ENCODE measurements at regions not wholly inside any gene's neighbourhood (a gene's known extent, or its start where the extent isn't known, plus 50 kb on each side); places are given as distances from the start of the nearest gene placed in this dataset.
"Not testable (repeated sequence)": the region's sequence is repeated elsewhere in the genome, so short reads cannot be mapped to it uniquely, and the experiment has no call there.

- not testable (repeated sequence) for DNase-seq
Measured at GRCh38 chr9:91512235-91512634, 88.6 kb upstream of the NFIL3 start.

GRCh38 chr9:91503673-91504081 lies 80.0 kb upstream of the NFIL3 start:
- no peak for DNase-seq

GRCh38 chr9:91502913-91503672 lies 79.5 kb upstream of the NFIL3 start:
- no peak for DNase-seq

GRCh38 chr9:91502475-91502874 lies 78.8 kb upstream of the NFIL3 start:
- DNase-seq: no peak

GRCh38 chr9:91500509-91501014 lies 76.9 kb upstream of the NFIL3 start:
- no peak for DNase-seq

GRCh38 chr9:91496351-91496750 lies 72.7 kb upstream of the NFIL3 start:
- DNase-seq: no peak

GRCh38 chr9:91495450-91495849 lies 71.8 kb upstream of the NFIL3 start:
- peak; percentile 4 for DNase-seq

GRCh38 chr9:91494751-91495150 lies 71.1 kb upstream of the NFIL3 start:
- no peak for DNase-seq

- DNase-seq: no peak
Measured at GRCh38 chr9:91492237-91492636, 68.6 kb upstream of the NFIL3 start.

GRCh38 chr9:91491624-91492023 lies 68.0 kb upstream of the NFIL3 start:
- no peak for DNase-seq

GRCh38 chr9:91489361-91489899 lies 65.8 kb upstream of the NFIL3 start:
- DNase-seq: no peak

GRCh38 chr9:91488341-91488740 lies 64.7 kb upstream of the NFIL3 start:
- no peak for DNase-seq

- DNase-seq: no peak
Measured at GRCh38 chr9:91486699-91487497, 63.3 kb upstream of the NFIL3 start.

- DNase-seq: no peak
Measured at GRCh38 chr9:91485006-91485405, 61.4 kb upstream of the NFIL3 start.

- no peak for DNase-seq
Measured at GRCh38 chr9:91483835-91484234, 60.2 kb upstream of the NFIL3 start.

GRCh38 chr9:91483189-91483691 lies 59.6 kb upstream of the NFIL3 start:
- DNase-seq: no peak

GRCh38 chr9:91481972-91482371 lies 58.3 kb upstream of the NFIL3 start:
- no peak for DNase-seq

GRCh38 chr9:91477106-91477505 lies 53.5 kb upstream of the NFIL3 start:
- no peak for DNase-seq

GRCh38 chr9:91474656-91475055 lies 51.0 kb upstream of the NFIL3 start:
- DNase-seq: no peak
